ENCODE measurements at regions not wholly inside any gene's neighbourhood (a gene's known extent, or its start where the extent isn't known, plus 50 kb on each side); places are given as distances from the start of the nearest gene placed in this dataset.
A peak's percentile ranks its signal among the peaks of the same experiment; 100 is the strongest.

- no peak for TF ChIP-seq CTCF (IDR thresholded peaks at IDR 0.05; ENCODE audit: partially characterized antibody, unreplicated experiment)
- DNase-seq, result no peak
- H3K9me3 Mint-ChIP-seq (ENCODE audit: unreplicated experiment), result peaks cover 7% of the 10 kb centered on the region
- no peak overlapping the region for H3K4me3 Mint-ChIP-seq (ENCODE audit: unreplicated experiment)
- H3K27me3 Mint-ChIP-seq (ENCODE audit: unreplicated experiment), result no peaks in the 10 kb centered on the region
- H3K4me1 Mint-ChIP-seq (ENCODE audit: low read depth, unreplicated experiment), result peaks cover 3% of the 10 kb centered on the region
- H3K36me3 Mint-ChIP-seq (ENCODE audit: unreplicated experiment), result no peaks in the 10 kb centered on the region
- no peak overlapping the region for H3K27ac Mint-ChIP-seq (ENCODE audit: unreplicated experiment)
Measured at GRCh38 chr2:220000586-220000985, 373.2 kb downstream of the SLC4A3 start.

GRCh38 chr2:220001751-220002150 is 374.3 kb downstream of the SLC4A3 start:
- TF ChIP-seq CTCF (IDR thresholded peaks at IDR 0.05; ENCODE audit: partially characterized antibody, unreplicated experiment), result no peak
- Mint-ChIP-seq H3K27me3 (ENCODE audit: unreplicated experiment) (no peaks in the 10 kb centered on the region), H3K27ac (ENCODE audit: unreplicated experiment) (no peak overlapping the region), H3K4me1 (ENCODE audit: low read depth, unreplicated experiment) (peaks cover 5% of the 10 kb centered on the region), H3K9me3 (ENCODE audit: unreplicated experiment) (peaks cover 7% of the 10 kb centered on the region), H3K4me3 (ENCODE audit: unreplicated experiment) (no peak overlapping the region), H3K36me3 (ENCODE audit: unreplicated experiment) (no peaks in the 10 kb centered on the region)
- no peak for DNase-seq

- Mint-ChIP-seq H3K4me3 (ENCODE audit: unreplicated experiment) (no peak overlapping the region), H3K36me3 (ENCODE audit: unreplicated experiment) (no peaks in the 10 kb centered on the region), H3K27ac (ENCODE audit: unreplicated experiment) (no peak overlapping the region), H3K4me1 (ENCODE audit: low read depth, unreplicated experiment) (peaks cover 4% of the 10 kb centered on the region), H3K9me3 (ENCODE audit: unreplicated experiment) (peaks cover 7% of the 10 kb centered on the region), H3K27me3 (ENCODE audit: unreplicated experiment) (no peaks in the 10 kb centered on the region)
- no peak for DNase-seq
- TF ChIP-seq CTCF (IDR thresholded peaks at IDR 0.05; ENCODE audit: partially characterized antibody, unreplicated experiment), result no peak
Measured at GRCh38 chr2:220002251-220002650, 374.8 kb downstream of the SLC4A3 start.

- no peak for DNase-seq
- Mint-ChIP-seq H3K4me1 (ENCODE audit: low read depth, unreplicated experiment) (peaks cover 3% of the 10 kb centered on the region), H3K4me3 (ENCODE audit: unreplicated experiment) (no peak overlapping the region), H3K27me3 (ENCODE audit: unreplicated experiment) (no peaks in the 10 kb centered on the region), H3K27ac (ENCODE audit: unreplicated experiment) (no peak overlapping the region), H3K9me3 (ENCODE audit: unreplicated experiment) (peaks cover 5% of the 10 kb centered on the region), H3K36me3 (ENCODE audit: unreplicated experiment) (no peaks in the 10 kb centered on the region)
- TF ChIP-seq CTCF (IDR thresholded peaks at IDR 0.05; ENCODE audit: partially characterized antibody, unreplicated experiment), result no peak
Measured at GRCh38 chr2:220002699-220003098, 375.3 kb downstream of the SLC4A3 start.

- no peak overlapping the region for H3K27ac Mint-ChIP-seq (ENCODE audit: unreplicated experiment)
Measured at GRCh38 chr2:220005362-220005761, 377.9 kb downstream of the SLC4A3 start.

More at GRCh38 chr2:220005362-220005761, 377.9 kb downstream of the SLC4A3 start:
- H3K27me3 Mint-ChIP-seq (ENCODE audit: unreplicated experiment), result no peaks in the 10 kb centered on the region
- no peak overlapping the region for H3K4me3 Mint-ChIP-seq (ENCODE audit: unreplicated experiment)
- TF ChIP-seq CTCF (IDR thresholded peaks at IDR 0.05; ENCODE audit: partially characterized antibody, unreplicated experiment), result no peak
- peaks cover 4% of the 10 kb centered on the region for H3K9me3 Mint-ChIP-seq (ENCODE audit: unreplicated experiment)
- H3K4me1 Mint-ChIP-seq (ENCODE audit: low read depth, unreplicated experiment), result peaks cover 3% of the 10 kb centered on the region
- peaks cover 4% of the 10 kb centered on the region for H3K36me3 Mint-ChIP-seq (ENCODE audit: unreplicated experiment)
- DNase-seq, result peak; percentile 14
